NAMALWA (cell line): ENCODE measurements at regions not wholly inside any gene's neighbourhood (a gene's known extent, or its start where the extent isn't known, plus 50 kb on each side); places are given as distances from the start of the nearest gene placed in this dataset.

Experiments used
- DNase-seq: peaks from one replicate; pipeline ENCODE4 v3.0.0-alpha.2; 2015; ENCODE audit warnings: low spot score

DNA sequence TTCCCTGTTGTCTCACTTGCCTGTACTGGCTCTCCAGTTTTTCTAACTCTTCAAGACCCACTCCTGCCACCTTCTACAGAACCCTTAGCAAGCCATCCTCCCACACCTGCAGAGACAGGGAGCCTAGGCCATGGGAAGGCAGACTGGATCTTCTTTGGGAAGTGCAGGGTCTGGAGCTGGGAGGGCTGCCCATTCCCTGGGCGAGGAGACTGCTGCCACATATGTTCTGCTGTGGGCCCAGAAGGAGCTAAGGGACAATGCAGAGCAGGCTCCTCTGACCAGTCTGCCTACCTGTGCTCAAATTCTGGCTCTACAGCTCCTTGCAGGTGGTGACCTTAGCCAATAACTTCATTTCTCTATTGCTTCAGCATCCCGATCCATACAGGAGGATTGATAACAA lies 152.1 kb upstream of the CELF4 start:
- no peak for DNase-seq

GRCh38 chr18:37717098-37717497 lies 151.5 kb upstream of the CELF4 start:
- DNase-seq = no peak

- DNase-seq = no peak
Observed at GRCh38 chr18:37716106-37716735, 150.6 kb upstream of the CELF4 start.

- DNase-seq = no peak
Observed at GRCh38 chr18:37714691-37715090, 149.1 kb upstream of the CELF4 start.

DNA sequence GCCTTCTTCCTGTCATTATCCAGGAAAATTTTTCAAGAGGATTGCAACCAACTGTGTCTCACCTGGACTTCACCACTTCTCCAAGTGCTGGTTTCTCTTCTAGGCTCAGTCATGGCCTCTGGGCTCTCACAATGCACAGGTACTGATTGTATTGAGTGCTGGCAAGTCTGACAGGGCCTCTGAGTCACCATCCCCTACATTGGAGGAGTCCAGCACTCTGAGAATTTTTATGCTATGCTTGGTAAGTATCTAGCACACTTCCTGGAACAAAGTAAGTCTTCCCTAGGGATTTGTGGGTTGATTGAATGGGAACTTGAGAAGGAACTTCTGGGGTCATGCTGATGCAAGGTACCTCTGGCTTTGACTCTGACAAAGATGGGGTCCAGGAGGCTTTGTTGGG lies 147.2 kb upstream of the CELF4 start:
- no peak for DNase-seq

GRCh38 chr18:37711766-37712505 lies 146.3 kb upstream of the CELF4 start:
- DNase-seq = no peak

- DNase-seq = no peak
Observed at GRCh38 chr18:37710726-37711125, 145.1 kb upstream of the CELF4 start.

DNA sequence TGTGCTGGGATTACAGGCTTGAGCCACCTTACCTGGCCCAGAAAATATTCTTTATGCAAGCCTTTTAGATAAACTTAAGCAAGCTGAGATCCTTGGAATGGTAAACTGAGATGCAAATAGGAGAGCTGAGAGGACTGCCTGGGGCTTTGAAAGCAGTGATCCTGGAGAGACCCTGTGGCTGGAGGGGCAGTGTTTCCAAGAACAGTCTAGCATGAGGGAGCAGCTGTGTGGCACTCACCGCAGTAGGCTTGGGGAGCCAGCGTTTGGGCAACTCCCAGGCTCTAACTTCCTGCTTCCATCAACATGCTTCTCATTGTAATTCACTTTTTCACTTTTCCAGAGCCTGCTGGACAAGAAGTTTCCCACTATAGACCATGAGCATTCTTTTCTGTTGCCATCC lies 144.1 kb upstream of the CELF4 start:
- no peak for DNase-seq

GRCh38 chr18:37705016-37705415 lies 139.4 kb upstream of the CELF4 start:
- DNase-seq = no peak

GRCh38 chr18:37702841-37703240 lies 137.2 kb upstream of the CELF4 start:
- no peak for DNase-seq

DNA sequence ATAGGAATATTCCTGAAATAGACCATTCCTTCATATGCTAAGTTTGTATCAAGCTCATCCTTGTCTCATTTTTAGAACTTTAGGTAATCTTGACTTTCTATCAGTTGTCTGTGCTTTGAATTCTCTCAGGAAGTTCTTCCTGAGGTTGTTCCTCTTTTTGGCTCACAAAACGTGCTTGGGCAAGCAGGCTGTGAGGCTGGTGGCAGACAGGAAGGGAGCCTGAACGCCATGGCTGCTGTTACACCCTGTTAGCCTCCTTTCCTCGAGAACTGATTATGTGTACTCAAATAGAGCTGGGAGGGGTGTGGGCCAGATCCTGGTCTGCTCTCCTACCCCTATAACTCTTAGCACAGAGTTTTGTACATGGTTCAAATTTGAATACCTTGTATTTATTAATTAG lies 136.4 kb upstream of the CELF4 start:
- peak; percentile 16 for DNase-seq

- no peak for DNase-seq
Observed at GRCh38 chr18:37698508-37699040, 133.0 kb upstream of the CELF4 start.

DNA sequence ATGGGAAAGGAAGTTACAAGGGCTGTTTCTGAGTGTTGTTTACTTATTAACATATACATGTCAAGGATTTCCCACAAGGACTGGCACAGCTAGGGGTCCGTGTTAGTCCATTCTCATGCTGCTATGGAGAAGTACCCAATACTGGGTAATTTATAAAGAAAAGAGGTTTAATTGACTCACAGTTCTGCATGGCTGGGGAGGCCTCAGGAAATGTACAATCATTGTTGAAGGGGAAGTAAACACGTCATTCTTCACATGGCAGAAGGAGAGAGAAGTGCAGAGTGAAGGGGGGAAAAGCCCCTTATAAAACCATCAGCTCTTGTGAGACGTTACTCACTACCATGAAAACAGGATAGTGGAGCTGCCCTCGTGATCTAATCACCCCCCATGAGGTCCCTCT lies 128.9 kb upstream of the CELF4 start:
- no peak for DNase-seq

GRCh38 chr18:37691162-37691561 lies 125.6 kb upstream of the CELF4 start:
- DNase-seq = no peak

GRCh38 chr18:37689841-37690240 lies 124.2 kb upstream of the CELF4 start:
- no peak for DNase-seq

GRCh38 chr18:37684590-37684989 lies 119.0 kb upstream of the CELF4 start:
- DNase-seq = no peak

DNA sequence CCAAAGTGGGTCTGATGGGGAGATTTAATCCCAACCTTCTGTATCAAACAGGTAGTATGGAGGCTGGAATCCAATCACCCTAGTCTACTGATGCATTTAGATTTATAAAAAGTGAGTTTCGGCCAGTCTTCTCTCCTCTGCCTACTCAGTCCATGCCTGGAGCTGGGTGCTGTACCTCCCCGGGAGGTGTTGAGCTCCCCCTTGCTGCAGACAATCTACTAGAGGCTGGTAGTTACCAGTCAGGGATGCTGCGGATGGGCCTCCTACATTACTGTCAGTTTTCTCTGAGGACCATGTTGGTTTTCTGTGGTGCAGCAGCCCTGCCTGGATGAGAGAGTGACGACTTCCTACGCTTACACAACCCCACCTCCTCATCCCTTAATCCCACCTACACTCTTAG lies 118.6 kb upstream of the CELF4 start:
- DNase-seq = no peak

GRCh38 chr18:37680911-37681310 lies 115.3 kb upstream of the CELF4 start:
- DNase-seq = no peak

- DNase-seq = no peak
Observed at GRCh38 chr18:37676276-37676675, 110.7 kb upstream of the CELF4 start.

DNA sequence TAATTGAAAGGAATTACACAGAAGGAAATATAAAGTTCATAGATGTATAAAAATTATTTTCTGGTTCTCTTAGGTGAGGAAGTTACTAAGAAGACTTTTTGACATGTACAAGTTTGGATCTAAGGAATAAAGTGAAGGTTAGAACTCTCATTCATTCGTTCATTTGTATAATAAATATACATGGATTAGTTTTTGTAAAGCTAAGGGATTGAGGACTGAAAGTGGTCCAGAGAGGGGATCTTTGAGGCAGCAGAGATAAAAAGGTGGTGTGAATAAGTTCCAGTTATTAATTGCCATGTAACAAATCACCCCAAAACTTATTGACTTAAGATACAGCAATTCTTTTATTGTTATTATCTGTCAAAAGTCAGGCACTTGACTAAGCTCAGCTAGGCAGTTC lies 110.1 kb upstream of the CELF4 start:
- no peak for DNase-seq

DNA sequence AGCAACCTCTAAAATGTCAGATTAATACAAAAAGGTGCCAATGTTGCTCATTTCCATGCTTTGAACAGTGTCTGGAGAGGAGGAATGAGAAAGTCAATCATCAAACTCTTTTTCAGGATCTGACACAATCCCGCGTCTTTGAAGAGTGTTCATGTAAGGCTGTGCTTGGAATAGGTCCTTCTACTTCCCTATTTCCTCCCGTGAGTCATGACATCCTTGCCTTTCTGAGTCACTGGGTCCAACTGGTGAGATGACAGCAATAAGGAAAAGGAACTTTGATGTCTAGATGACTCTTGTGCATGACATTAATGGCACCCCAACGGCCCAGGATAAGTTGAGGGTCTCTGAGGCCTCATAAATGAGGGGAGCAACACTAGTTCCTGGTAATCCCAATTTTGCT lies 109.0 kb upstream of the CELF4 start:
- DNase-seq = no peak

- no peak for DNase-seq
Observed at GRCh38 chr18:37673671-37674070, 108.1 kb upstream of the CELF4 start.

DNA sequence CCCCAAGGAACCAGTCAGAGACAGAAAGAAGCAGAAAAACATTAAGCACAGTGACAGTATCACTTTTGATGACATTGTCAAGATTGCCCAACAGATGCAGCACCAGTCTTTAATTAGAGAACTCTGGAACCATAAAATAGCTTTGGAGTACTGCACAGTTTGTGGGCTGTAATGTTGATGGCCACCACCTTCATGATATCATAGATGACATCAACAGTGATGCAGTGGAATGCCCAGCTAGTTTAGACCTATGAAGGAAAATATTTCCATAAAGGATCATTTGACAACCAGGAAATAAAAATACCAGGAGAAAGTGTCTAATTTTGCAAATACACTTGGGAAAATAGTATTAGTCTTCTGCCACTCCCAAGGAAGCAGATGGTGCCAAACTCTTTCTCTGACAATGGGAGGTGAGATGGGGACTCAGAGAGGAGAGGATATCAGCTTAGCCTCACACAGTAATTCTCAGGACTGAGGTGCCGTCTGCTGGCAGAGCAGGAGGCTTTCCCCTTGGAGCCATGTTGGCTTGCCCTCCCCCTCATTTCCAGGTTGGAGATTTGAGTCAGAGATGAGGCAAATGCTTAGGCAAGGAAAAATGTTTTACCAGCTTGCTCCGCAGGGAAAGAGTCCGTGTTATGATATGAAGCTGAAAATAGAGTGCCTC lies 107.5 kb upstream of the CELF4 start:
- DNase-seq = no peak
